ACHN (cell line): ENCODE measurements at regions not wholly inside any gene's neighbourhood (a gene's known extent, or its start where the extent isn't known, plus 50 kb on each side); places are given as distances from the start of the nearest gene placed in this dataset.
"Not testable (repeated sequence)": the region's sequence is repeated elsewhere in the genome, so short reads cannot be mapped to it uniquely, and the experiment has no call there.

Source experiments
- DNase-seq: peaks from one replicate; pipeline ENCODE4 v3.0.0-alpha.2; 2015
- in situ Hi-C: cut with HindIII; loops from 2 replicates; pipeline ENCODE4 v1.10.0; 2017; ENCODE audit warnings: low sequenced_read_pairs, low pct_ligation_motif_present, low pct_unique_long_range_greater_than_20kb

- no peak for DNase-seq
- in situ Hi-C loops: no loop called here
Observed at GRCh38 chr15:19956124-19956796, 585.3 kb downstream of the GOLGA6L6 start.

- no peak for DNase-seq
- in situ Hi-C loops: no loop called here
Observed at GRCh38 chr15:19944261-19944888, 597.2 kb downstream of the GOLGA6L6 start.

GRCh38 chr15:19943515-19943914 is 598.1 kb downstream of the GOLGA6L6 start:
- in situ Hi-C loops: no loop called here
- DNase-seq: no peak

- in situ Hi-C loops, DNase-seq: not testable (repeated sequence)
Observed at GRCh38 chr15:19903281-19903680, 638.3 kb downstream of the GOLGA6L6 start.

GRCh38 chr15:19902388-19902787 is 639.2 kb downstream of the GOLGA6L6 start:
- DNase-seq, in situ Hi-C loops: not testable (repeated sequence)

GRCh38 chr15:19901414-19901813 is 640.2 kb downstream of the GOLGA6L6 start:
- in situ Hi-C loops, DNase-seq: not testable (repeated sequence)

- DNase-seq: no peak
Observed at GRCh38 chr15:19899021-19899824, 642.4 kb downstream of the GOLGA6L6 start.

GRCh38 chr15:19888811-19889210 is 652.8 kb downstream of the GOLGA6L6 start:
- DNase-seq, in situ Hi-C loops: not testable (repeated sequence)

More at GRCh38 chr15:19899021-19899824, 642.4 kb downstream of the GOLGA6L6 start:
- in situ Hi-C loops: no loop called here

GRCh38 chr15:19844061-19844460 is 697.5 kb downstream of the GOLGA6L6 start:
- in situ Hi-C loops, DNase-seq: not testable (repeated sequence)
